Neutrophil (primary cell): ENCODE measurements at regions not wholly inside any gene's neighbourhood (a gene's known extent, or its start where the extent isn't known, plus 50 kb on each side); places are given as distances from the start of the nearest gene placed in this dataset.
"Not testable (repeated sequence)": the region's sequence is repeated elsewhere in the genome, so short reads cannot be mapped to it uniquely, and the experiment has no call there.

Experiments
- H3K27ac ChIP-seq: fragments of 200-600 bp; sonication (generic); 2 replicates; pipeline ENCODE4 v1.5.1; 2016; ENCODE audit warnings: mild to moderate bottlenecking, moderate library complexity
- H3K27me3 ChIP-seq: fragments of 200-600 bp; sonication (generic); 2 replicates; pipeline ENCODE4 v1.6.0; 2016; ENCODE audit warnings: mild to moderate bottlenecking
- H3K36me3 ChIP-seq: fragments of 200-600 bp; sonication (generic); 2 replicates; pipeline ENCODE4 v1.5.1; 2017
- H3K4me1 ChIP-seq, 2 experiments: fragments of 200-600 bp in 1 of 2; sonication (generic) in 1 of 2; 1 replicate in 1 of 2; 2 replicates in 1 of 2; pipeline versions ENCODE4 v1.5.1 to v1.6.1; 2013 to 2016; ENCODE audit warnings: low read depth in 1 of 2, low read length in 1 of 2, mild to moderate bottlenecking in 1 of 2, moderate library complexity in 1 of 2; ENCODE audit not compliant: control insufficient read depth in 1 of 2, insufficient read depth in 1 of 2
- H3K4me3 ChIP-seq, 2 experiments: fragments of 200-600 bp in 1 of 2; sonication (generic) in 1 of 2; 1 replicate in 1 of 2; 2 replicates in 1 of 2; pipeline ENCODE4 v1.5.1; 2013 to 2016; ENCODE audit warnings: low read depth in 1 of 2, low read length in 1 of 2, mild to moderate bottlenecking in 1 of 2, moderate library complexity in 1 of 2
- H3K9me3 ChIP-seq: fragments of 200-600 bp; sonication (generic); 2 replicates; pipeline ENCODE4 v1.5.1; 2016
- TF ChIP-seq, protein P1 (sequence below): fragments of 200-600 bp; sonication (generic); IDR thresholded peaks from 2 replicates; pipeline ENCODE4 v1.5.1; 2016; ENCODE audit warnings: antibody characterized with exemption

DNA sequence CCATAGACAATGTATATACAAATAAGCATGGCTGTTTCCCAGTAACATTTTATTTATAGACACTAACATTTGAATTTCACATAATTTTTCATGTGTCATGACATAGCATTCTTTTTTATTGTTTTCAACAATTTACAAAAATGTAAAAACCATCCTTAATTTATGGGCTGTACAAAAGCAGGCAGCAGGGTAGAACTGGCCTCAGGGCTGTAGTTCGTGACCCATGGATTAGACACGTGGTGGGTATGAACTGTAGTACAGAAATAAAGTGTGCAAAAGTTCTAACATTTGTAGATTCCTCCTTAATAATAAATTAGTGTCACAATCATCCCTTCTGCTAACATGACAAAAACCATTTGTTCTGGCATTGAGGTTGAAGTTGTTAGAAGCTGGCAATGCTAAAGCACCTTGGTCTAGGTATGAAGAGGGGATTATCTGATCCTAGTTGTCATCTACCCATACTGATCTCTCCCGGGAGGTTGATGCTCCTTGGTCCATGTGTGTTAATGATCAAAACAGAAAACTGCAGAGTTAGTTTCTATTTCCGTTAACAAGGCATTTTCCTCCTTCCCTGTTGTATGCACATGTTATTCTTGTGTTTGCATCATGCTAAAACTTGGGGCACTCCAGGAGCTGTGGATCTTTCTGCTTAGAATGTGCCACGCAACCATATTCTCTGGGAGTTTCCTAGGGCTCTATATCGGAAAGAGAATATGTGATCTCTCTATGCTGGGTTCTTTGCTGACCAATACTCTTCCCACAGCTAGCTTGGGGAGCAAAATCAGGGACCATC, 917.6 kb downstream of the TLE1 start:
- TF ChIP-seq, protein P1, sequence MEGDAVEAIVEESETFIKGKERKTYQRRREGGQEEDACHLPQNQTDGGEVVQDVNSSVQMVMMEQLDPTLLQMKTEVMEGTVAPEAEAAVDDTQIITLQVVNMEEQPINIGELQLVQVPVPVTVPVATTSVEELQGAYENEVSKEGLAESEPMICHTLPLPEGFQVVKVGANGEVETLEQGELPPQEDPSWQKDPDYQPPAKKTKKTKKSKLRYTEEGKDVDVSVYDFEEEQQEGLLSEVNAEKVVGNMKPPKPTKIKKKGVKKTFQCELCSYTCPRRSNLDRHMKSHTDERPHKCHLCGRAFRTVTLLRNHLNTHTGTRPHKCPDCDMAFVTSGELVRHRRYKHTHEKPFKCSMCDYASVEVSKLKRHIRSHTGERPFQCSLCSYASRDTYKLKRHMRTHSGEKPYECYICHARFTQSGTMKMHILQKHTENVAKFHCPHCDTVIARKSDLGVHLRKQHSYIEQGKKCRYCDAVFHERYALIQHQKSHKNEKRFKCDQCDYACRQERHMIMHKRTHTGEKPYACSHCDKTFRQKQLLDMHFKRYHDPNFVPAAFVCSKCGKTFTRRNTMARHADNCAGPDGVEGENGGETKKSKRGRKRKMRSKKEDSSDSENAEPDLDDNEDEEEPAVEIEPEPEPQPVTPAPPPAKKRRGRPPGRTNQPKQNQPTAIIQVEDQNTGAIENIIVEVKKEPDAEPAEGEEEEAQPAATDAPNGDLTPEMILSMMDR = no peak

GRCh38 chr9:80763536-80763935, 925.8 kb downstream of the TLE1 start:
- H3K27ac ChIP-seq = no peak overlapping the region
- H3K4me1 ChIP-seq = no peaks in the 10 kb centered on the region
- no peaks in the 10 kb centered on the region for H3K36me3 ChIP-seq
- no peak overlapping the region for H3K4me3 ChIP-seq
- H3K9me3 ChIP-seq = peaks cover 2% of the 10 kb centered on the region
- TF ChIP-seq, protein P1 = no peak
- H3K27me3 ChIP-seq = no peaks in the 10 kb centered on the region

More for the DNA sequence above, 917.6 kb downstream of the TLE1 start:
- no peak overlapping the region for H3K4me3 ChIP-seq
- H3K4me1 ChIP-seq = no peaks in the 10 kb centered on the region
- no peak overlapping the region for H3K27ac ChIP-seq
- no peaks in the 10 kb centered on the region for H3K27me3 ChIP-seq
- peaks cover 8% of the 10 kb centered on the region for H3K9me3 ChIP-seq
- H3K36me3 ChIP-seq = no peaks in the 10 kb centered on the region

GRCh38 chr9:80755586-80755985, 933.8 kb downstream of the TLE1 start:
- TF ChIP-seq, protein P1 = no peak
- H3K9me3 ChIP-seq = no peaks in the 10 kb centered on the region
- H3K27ac ChIP-seq = no peak overlapping the region
- no peaks in the 10 kb centered on the region for H3K27me3 ChIP-seq
- no peaks in the 10 kb centered on the region for H3K4me1 ChIP-seq
- no peak overlapping the region for H3K4me3 ChIP-seq
- no peaks in the 10 kb centered on the region for H3K36me3 ChIP-seq

- not testable (repeated sequence) for H3K27ac ChIP-seq, H3K27me3 ChIP-seq, H3K4me3 ChIP-seq, H3K9me3 ChIP-seq, H3K4me1 ChIP-seq, H3K36me3 ChIP-seq
These were observed 942.3 kb downstream of the TLE1 start for GRCh38 chr9:80747056-80747455.

DNA sequence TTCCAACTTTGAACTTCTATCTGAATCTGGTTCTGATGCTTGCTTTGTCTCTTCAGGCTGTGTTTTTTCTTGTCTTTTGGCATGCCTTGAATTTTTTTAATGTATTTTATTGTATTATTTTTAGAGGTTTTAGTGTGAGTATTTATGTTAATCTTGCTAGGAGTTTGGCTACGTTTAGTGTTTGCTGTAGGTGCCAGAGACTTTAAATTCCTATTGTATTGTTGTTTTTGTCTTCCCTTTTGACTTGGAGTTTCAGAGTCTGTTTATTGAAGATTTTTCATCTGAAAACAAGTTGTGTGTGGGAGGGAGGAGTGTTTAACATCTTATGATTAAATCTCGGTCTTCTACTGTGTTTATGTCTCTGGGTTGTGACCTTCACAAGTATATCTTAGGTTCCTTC, 956.8 kb downstream of the TLE1 start:
- Histone ChIP-seq H3K36me3 (no peaks in the 10 kb centered on the region), H3K4me1 (no peaks in the 10 kb centered on the region)
- TF ChIP-seq, protein P1 = no peak

DNA sequence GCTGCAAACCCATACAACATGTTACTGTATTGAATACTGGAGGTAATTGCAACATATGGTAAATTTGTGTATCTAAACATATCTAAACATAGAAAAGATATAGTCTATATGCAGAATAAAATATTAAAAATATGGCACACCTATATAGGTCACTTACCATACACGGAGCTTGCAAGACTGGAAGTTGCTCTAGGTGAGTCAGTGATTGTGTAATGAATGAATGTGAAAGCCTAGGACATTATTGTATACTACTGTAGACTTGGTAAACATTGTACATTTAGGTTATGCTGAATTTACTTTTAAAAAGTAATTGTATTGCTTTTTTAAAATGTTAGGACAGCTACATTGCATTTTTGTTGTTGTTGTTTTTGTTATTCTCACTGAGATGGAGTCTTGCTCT, 968.8 kb downstream of the TLE1 start:
- Histone ChIP-seq H3K27ac (no peak overlapping the region), H3K4me3 (no peak overlapping the region), H3K9me3 (peaks cover 7% of the 10 kb centered on the region), H3K4me1 (no peaks in the 10 kb centered on the region), H3K36me3 (no peaks in the 10 kb centered on the region), H3K27me3 (no peaks in the 10 kb centered on the region)
- TF ChIP-seq, protein P1 = no peak

More for the DNA sequence above, 956.8 kb downstream of the TLE1 start:
- H3K27me3 ChIP-seq = no peaks in the 10 kb centered on the region
- no peak overlapping the region for H3K27ac ChIP-seq
- no peak overlapping the region for H3K4me3 ChIP-seq
- no peaks in the 10 kb centered on the region for H3K9me3 ChIP-seq
